ENCODE measurements at regions not wholly inside any gene's neighbourhood (a gene's known extent, or its start where the extent isn't known, plus 50 kb on each side); places are given as distances from the start of the nearest gene placed in this dataset.

DNA sequence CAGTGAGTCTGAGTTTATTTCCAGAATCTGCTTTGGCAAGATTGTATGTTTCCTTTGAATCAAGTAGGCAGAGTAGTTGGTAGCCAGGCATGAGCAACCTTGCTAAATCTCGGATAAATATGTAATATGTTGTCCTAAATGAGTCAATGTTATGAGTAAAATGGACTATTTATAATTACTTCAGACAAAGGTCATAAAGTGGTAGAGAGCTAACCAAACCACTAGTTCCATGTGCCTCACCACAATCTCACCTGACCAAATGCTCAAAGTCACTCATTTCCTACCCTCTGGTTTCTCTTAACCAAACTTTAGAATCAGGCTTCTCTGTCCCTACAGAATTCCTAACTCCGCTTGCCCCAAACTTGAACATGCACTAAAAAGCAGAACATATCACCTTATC, 261.2 kb upstream of the FSIP2 start:
- TF ChIP-seq, protein P1, sequence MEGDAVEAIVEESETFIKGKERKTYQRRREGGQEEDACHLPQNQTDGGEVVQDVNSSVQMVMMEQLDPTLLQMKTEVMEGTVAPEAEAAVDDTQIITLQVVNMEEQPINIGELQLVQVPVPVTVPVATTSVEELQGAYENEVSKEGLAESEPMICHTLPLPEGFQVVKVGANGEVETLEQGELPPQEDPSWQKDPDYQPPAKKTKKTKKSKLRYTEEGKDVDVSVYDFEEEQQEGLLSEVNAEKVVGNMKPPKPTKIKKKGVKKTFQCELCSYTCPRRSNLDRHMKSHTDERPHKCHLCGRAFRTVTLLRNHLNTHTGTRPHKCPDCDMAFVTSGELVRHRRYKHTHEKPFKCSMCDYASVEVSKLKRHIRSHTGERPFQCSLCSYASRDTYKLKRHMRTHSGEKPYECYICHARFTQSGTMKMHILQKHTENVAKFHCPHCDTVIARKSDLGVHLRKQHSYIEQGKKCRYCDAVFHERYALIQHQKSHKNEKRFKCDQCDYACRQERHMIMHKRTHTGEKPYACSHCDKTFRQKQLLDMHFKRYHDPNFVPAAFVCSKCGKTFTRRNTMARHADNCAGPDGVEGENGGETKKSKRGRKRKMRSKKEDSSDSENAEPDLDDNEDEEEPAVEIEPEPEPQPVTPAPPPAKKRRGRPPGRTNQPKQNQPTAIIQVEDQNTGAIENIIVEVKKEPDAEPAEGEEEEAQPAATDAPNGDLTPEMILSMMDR (conservative IDR thresholded peaks at IDR 0.05) = no peak
- no peak for TF ChIP-seq ZFX (IDR thresholded peaks at IDR 0.05)

Measured in C4-2B (cell line).